HG02852 (cell line): ENCODE measurements at regions not wholly inside any gene's neighbourhood (a gene's known extent, or its start where the extent isn't known, plus 50 kb on each side); places are given as distances from the start of the nearest gene placed in this dataset.
"Not testable (repeated sequence)": the region's sequence is repeated elsewhere in the genome, so short reads cannot be mapped to it uniquely, and the experiment has no call there.

Experiments
- ATAC-seq: cut with Tn5 transposase; IDR thresholded peaks from one replicate; pipeline ENCODE4 v1.9.1; 2021; ENCODE audit warnings: mild to moderate bottlenecking, moderate library complexity; ENCODE audit not compliant: unreplicated experiment

DNA sequence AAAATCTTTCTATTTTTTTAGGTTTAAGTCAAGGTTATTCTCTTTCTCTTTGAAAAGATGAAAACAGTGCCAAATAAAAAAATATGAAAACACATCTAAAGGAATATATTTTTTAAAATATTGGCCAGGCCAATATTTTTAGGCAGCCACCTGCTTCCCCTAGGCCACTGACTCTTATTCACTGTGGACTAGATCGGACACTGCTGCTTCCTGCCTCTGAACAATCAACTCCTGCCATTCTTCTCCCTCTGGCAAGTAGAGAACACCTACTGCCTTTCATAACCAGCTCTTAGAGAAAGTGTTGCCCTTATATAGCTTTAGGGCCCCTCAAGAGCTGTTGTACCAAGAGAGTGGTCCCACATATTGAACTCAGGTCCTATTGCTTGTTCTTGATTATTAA, 529.2 kb downstream of the RAPGEF2 start:
- ATAC-seq = no peak

DNA sequence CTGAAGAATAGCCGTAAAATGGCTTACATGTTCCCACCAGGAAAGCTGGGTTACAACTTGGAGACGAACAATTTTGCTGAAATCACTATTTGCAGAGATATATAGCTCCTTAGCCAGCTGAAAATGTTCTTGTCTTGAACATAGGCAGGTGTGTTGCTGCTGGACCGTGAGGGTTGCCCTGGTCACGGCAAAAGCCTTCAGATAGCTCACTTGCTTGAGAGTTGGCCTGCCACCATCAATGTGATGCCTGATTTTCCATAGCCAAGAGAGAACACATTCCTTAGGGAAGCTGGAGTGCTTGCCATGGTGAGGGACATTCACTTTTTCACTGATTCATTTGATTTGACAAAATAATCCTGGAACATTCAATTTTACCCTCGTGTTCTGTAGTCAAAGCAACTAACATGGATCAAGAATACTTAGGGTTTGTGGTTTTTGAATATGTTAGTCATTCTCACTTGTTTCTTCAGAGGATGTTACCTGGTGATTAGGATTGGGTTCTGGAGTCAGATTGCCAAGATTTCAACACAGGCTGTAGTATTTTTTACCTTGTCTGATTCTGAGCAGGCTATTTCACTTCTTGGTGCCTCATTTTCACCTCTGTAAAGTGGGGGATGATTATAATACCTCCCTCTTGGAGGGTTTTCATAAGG, 536.9 kb downstream of the RAPGEF2 start:
- no peak for ATAC-seq

DNA sequence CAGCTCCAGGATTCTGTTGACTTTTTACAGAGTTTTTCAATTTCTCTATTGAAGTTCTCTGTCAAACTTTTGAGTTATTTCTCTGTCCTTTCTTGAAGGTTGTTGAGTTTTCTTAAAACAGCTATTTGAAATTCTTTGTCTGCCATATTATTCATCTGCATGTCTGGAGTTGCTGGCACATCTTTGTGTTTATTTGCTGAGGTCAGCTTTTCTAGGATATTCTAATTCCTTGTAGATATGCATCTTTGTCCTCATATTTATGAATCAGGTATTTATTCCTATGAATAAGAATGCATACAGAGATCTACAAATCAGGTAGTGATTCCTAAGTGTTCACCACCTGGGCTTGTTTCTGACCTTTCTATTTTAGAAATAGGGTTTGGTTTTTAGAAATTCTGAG, 546.4 kb downstream of the RAPGEF2 start:
- ATAC-seq = no peak

DNA sequence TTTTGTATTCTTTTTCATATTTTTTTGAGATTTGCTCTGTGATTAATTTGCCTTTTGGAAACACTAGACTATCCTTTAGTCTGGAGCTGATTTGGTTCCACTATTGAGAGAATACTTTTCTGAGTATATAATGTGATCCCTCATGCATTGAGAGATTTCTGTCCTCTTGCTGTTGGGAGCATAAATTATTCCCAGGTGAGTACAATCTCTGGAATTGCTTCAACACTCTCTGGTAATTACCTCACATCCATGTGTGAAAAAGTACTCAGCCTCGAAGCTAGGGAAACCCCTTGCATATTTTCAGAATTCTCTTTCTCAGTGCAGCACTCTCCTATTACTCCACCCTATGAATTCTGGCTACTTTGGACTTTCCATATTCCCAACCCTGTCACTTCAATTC, 550.0 kb downstream of the RAPGEF2 start:
- ATAC-seq = no peak

DNA sequence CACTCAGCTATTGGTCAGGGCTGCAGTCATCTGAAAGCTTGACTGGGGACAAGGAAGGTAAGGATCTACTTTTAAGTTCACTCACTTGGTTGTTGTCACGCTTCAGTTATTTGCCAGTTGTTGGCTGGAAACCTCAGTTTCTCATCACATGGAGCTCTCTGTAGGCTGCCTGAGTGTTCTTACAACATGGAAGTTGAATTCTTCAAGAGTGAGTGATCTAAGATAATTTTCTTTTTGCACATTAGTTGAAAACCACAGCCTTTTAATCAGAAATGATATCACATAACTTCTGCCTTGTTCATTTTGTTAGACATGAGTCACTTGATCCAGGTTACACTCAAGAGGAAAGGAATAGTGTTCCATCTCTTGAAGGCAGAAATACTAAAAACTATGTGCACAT, 552.7 kb downstream of the RAPGEF2 start:
- no peak for ATAC-seq

DNA sequence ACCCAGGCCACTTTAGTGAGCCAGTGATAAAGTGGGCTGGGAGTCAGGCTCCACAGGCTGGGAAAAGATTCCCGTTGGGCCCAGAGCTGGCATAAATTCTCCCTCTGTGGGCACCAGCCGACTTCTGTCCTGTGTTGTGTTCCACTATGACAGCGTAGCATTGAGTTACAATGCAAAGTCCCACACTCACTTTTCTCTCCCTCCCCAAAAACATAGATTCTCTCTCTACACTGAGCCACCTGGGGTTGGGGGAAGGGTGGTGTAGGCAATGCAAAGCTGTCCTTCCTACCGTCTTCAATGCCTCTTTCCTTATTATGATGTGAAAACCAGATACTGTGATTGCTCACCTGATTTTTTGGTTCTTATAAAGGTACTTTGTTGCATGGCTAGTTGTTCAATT, 566.2 kb downstream of the RAPGEF2 start:
- no peak for ATAC-seq

DNA sequence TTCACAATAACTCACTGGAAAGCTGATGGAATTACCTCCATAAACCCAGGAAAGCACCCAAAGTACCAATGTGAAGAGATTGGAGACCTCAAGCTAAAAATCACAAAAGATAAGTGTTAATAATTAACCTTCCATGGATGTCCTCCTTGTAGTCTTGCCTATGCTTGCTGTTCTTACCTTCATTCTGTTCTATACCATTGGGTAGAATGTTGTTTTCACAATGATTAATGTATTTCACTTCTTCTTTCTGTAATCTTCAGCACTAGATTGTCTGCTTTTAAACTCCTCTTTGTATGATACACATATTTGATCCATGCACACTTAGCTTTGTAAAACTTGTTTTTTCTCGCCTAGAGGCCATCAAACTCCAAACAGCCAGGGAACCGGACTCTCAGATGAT, 570.3 kb downstream of the RAPGEF2 start:
- no peak for ATAC-seq

DNA sequence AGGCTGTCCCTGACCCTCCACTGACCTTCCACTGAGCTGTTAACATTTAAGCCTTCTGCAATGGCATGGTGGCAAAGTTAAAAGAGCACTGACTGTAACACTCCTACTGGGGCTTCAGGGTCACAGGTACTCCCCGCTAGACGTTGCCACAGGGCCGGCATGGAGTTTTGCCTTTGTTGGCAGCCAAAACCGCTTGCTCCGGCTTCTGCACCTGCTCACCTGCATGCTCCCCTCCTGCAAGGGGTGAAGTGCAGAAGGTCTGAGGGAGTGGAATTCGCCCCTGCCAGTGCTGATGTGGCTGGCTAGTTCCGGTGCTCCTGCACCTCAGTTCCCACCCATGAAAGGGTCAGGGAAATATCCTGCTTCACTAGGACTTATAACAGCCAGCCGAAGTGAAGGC, 571.4 kb downstream of the RAPGEF2 start:
- ATAC-seq = no peak

DNA sequence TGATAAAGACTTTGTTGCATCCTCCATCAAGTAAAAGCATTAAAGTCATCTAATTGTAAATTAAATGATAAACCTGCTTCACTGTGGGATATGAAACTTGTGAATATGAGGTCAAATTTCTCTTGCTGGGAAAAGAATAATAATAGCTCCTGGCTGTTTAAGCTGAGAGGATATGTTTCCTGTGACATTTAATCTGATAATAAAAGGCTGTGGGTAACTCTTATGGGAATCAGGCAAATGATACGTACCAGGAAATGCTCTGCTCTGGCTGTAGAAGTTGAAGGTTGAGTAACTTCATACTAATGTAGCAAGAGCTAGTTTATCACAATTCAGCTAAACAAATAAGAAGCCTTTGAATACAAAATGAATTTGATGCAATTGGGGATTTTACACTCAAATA, 574.6 kb downstream of the RAPGEF2 start:
- no peak for ATAC-seq

DNA sequence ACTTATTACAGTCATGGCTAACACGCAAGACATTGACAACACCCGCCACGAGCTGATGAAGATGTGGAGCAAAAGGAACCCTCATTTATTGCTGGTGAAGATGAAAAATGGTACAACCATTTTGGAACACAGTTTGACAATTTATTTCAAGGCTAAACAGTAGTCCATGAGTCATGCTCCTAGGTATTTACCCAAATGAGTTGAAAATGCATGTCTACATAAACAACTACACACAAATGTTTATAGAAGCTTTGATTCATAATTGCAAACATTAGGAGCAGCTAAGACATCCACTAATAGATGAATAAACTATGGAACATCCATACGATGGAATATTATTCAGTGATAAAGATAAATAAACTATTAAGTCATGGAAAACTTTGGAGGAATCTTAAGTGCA, 580.1 kb downstream of the RAPGEF2 start:
- no peak for ATAC-seq

DNA sequence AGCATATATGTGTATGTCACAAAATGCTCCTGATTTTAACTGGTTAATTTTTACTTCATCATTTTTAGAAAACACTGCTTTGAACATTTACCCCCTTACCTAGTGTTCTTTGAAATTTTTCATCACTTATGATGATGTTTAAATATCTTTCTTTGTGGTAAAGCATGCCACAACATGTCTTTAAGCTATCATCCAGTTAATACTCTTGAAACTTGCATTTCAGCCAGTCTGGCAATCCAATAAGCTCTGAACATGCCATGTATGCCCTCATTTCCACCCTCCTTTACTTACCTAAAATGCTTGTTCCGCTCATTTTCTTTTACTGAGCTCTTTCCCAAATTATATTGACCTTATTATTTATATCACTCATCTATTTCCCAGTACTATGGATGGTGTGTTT, 581.2 kb downstream of the RAPGEF2 start:
- ATAC-seq = no peak

DNA sequence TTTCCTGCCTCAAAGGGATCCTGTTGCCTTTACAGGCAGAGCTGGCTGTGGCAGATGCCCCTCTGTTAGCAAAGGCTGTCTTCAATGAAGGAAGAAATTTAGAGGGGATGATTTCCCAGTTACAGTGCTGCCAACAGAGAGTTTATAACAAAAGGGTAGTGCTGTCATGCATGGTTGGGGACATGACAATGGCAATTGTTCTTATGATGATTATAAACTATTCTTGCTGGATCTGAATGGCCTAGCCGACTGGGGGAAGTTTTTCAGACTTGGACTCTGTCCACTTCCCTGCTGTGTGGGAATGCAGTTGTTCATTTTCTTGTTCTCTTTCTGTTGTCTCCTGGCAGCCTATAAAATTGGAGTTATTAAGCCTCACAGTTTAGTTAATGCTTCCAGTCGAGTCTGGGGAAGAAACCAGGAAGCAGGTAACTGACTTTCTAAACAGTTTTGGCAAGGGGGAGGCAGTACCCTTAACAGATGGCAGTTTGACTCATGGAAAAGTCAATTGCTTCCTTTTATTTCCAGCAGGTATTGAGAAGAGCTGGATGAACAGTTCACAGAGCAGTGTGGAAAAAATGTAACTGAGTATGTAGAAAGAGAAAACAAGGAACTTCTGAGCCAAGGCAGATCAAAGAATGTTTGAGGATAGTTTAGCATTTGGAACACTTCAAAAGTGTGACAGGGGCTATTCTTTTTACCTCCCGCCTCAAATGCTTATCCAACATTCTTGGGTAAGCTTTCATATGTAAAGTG, 582.6 kb downstream of the RAPGEF2 start:
- no peak for ATAC-seq

DNA sequence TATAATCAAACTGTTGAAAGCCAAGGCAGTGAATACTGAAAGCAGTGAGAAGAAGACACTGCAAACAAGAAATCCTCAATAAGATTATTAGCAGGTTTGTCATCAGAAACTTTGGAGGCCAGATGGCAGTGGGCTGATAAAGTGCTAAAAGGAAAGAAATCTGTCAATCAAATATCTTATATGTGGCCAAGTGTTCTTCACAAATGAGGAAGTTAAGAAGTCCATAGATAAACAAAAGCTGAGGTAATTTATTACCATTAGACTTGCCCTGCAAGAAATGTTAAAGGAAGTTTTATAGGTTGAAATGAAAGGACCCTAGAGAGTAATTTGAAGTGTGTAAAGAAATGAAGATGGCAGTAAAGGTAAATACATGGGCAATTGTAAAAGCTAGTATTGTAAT, 586.6 kb downstream of the RAPGEF2 start:
- no peak for ATAC-seq

DNA sequence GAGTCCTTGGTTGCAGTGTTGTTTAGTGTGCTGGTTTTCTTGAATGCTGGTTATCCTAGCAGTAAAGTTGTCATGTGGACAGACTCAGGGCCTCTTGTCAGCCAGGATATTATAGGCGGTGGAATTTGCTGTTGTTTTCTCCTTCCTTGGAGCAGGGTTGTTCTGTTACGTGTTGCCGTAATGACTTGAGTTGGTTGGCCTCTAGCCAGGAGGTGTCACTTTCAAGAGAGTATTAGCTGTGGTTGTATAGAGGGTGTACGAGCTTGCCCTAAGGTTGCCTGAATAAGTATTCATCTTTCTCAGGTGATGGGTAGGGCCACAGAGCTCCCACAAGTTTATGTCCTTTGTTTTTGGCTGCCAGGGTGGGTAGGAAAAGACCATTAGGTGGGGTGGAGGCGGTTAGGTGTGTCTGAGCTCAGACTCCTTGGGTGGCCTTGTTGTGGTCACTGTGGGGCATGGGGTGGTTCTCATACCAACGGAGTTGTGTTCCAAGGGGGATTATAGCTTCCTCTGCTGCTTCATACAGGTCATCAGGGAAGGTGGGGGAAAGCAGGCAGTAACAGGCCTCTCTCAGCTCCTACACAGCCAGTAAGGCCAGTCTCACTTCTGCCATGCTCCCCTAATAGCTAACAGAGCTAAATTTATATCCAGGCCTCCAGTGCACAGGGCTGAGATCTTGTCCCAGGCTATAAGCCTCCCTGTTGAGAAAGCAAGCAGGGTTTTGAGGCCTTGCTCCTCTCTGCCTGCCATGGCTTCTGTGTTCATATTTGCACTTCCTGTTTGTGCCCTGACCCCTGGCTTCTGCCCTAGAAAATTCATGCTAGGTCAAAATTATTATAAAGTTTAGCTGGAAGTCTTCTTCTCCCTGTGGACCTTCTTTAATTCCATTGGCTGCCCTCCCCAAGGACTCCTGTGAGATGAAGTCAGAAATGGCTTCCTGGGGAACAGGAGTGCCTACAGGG, 594.7 kb downstream of the RAPGEF2 start:
- no peak for ATAC-seq

DNA sequence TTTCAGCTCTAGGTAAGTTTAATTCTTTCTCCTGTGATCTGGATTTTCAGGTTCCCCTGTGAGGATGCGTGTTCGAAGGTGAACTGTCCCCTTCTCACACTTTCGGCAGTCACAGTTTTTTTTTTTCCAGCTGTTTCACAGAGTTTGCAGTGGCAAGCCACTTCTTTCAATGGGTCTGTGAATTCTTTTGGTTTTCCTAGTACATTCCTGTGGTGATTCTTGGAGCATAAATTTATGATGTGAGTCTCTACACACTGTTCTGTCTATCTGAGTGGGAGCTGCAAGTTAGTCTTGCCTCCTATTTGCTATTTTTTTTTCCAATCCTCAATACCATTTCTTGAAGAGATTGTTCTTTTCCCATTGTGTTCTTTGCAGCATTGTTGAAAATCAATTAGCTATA, 595.5 kb downstream of the RAPGEF2 start:
- ATAC-seq = no peak

DNA sequence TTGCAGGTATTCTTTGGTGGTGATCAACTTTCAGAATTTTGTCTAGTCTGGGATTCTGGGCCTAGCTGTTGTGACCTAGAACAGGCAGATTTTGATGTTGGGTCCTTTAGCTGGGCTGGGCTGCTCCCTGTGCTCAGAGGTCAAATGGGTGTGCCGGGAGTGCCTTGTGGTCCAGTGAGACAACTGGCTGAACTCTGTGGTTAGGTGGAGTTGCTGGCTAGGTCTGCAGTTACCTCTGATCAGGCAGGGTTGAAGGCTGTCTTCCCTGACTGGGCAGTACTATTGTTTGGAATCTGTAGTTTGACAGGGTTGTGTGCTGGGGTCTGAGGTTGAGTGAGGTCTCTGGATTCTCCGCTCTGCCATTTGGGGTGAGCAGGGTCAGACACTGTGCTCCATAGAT, 599.3 kb downstream of the RAPGEF2 start:
- ATAC-seq = no peak

DNA sequence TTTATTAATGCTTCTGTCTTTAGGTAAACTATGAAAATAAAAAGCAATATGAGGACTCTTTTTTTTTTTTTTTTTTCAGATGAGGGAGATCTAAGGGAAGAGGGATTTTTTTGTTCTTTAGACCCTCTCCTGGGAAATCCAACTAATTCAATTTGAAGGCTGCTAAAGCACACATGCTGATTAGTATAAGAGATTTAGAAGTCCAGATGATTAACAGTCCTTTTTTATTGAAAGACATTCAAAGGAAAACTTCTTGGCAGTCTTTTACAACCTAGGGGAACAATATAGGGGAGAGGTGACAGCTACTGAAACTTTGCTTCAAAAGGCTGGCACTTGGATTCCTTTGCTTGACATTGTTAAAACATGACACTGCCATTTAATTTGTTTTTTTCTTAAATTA, 602.5 kb downstream of the RAPGEF2 start:
- no peak for ATAC-seq

DNA sequence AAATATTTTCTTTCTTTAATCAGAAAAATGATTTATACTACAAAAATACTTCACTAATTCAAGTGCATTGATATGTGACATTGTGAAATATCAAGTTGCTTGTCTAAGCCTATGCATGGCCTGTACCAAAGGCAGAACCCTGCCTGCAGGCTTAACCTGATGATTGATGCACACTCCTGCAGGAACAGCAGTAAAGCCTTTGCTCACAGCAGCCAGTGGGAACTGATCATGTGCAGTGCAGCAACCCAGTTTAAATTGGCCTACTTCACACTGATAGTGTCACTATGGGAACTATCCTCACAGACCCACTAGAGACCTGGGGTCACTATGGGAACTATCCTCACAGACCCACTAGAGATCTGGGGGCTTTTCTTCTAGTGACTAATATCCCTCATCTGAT, 603.8 kb downstream of the RAPGEF2 start:
- no peak for ATAC-seq

DNA sequence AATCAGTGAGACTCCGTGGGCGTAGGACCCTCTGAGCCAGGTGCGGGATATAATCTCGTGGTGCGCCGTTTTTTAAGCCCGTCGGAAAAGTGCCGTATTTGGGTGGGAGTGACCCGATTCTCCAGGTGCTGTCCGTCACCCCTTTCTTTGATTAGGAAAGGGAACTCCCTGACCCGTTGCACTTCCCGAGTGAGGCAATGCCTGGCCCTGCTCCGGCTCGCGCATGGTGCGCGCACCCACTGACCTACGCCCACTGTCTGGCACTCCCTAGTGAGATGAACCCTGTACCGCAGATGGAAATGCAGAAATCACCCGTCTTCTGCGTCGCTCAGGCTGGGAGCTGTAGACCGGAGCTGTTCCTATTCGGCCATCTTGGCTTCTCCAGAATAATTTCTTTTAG, 612.3 kb downstream of the RAPGEF2 start:
- ATAC-seq = not testable (repeated sequence)

DNA sequence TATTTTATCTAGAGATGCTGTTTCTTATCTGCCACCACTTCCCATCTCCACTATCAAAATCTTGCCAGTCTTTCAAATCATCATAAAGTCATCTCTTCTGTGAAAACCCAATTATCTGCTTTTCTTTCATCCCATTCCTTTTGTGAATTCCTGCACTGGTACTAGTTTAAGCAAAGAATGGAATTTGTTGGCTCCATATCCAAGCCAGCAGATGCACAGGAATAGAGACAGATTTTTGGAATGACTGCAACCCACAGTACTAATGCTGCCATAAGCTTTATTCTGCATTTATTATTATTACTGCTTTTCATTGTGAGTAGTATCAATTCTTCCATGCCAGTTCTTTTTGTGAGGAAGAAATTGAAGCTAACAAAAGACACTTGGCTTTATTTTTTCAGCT, 616.7 kb downstream of the RAPGEF2 start:
- no peak for ATAC-seq

DNA sequence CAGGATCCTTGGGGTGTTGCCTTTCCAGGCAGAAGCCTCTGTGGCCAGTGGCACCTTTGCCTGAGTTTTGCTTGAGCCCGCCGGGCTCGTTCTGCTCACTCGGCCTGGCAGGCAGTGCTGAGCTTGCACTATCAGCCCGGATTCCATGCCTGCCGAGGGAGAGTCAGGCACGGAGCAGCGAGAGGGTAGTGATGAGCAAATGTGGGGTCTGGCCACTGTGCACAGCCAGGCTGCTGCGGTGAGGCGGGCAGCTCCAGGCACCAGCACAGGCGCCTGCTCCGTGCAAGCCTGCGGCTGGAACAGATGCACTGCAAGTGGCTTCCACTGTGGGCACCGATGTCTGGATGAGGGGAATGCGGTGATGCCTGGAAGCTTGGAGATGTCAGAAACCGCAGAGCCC, 619.2 kb downstream of the RAPGEF2 start:
- no peak for ATAC-seq

DNA sequence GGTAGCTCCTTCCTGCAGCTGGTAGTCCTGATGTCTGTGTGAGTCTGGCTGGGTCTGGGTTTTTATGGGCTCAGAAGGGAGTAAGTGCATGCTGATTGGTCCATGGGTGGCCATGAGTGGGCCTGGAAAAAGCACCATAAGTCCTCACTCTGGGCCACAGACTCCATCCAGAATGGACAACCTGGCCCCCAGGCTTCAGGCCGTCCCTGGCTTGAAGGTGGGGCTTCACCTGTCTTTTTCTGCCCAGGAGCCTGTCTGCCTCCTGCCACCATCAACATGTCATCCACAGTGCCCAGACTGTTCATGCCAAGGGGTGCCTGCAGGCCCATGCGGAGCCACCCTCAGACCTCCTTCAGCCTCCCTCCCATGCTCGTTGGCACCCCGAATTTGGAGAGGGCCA, 620.0 kb downstream of the RAPGEF2 start:
- ATAC-seq = no peak
